HEK293 (cell line): ENCODE measurements at regions not wholly inside any gene's neighbourhood (a gene's known extent, or its start where the extent isn't known, plus 50 kb on each side); places are given as distances from the start of the nearest gene placed in this dataset.

Experiments used
- KLF16 ChIP-seq: fragments of 450-650 bp; formaldehyde crosslinking; IDR thresholded peaks from 2 replicates; pipeline ENCODE4 v1.5.1; 2017; ENCODE audit warnings: missing biosample characterization, missing genetic modification characterization
- ZFP69B ChIP-seq: fragments of 450-650 bp; formaldehyde crosslinking; IDR thresholded peaks from 2 replicates; pipeline ENCODE4 v1.5.1; 2016; ENCODE audit warnings: missing biosample characterization, missing genetic modification characterization
- ZNF184 ChIP-seq: fragments of 450-650 bp; IDR thresholded peaks from 2 replicates; pipeline ENCODE4 v1.5.1; 2018; ENCODE audit warnings: missing biosample characterization, mild to moderate bottlenecking, missing genetic modification characterization
- ZNF19 ChIP-seq: fragments of 450-650 bp; formaldehyde crosslinking; IDR thresholded peaks from 2 replicates; pipeline ENCODE4; 2016; ENCODE audit warnings: missing biosample characterization, missing genetic modification characterization, low read depth
- ZNF433 ChIP-seq: fragments of 450-650 bp; formaldehyde crosslinking; IDR thresholded peaks from 2 replicates; pipeline ENCODE4 v1.5.1; 2016; ENCODE audit warnings: missing biosample characterization, missing genetic modification characterization, low read depth
- ZNF473 ChIP-seq: fragments of 450-650 bp; formaldehyde crosslinking; IDR thresholded peaks from 2 replicates; pipeline ENCODE4 v1.5.1; 2017; ENCODE audit warnings: missing biosample characterization, missing genetic modification characterization
- ZNF555 ChIP-seq: fragments of 450-650 bp; formaldehyde crosslinking; conservative IDR thresholded peaks from 2 replicates; pipeline ENCODE4 v1.5.1; 2017; ENCODE audit warnings: missing biosample characterization, mild to moderate bottlenecking, missing genetic modification characterization, inconsistent platforms
- TF ChIP-seq, protein P1 (sequence below): fragments of 450-650 bp; formaldehyde crosslinking; IDR thresholded peaks from 2 replicates; pipeline ENCODE4 v1.5.1; 2016; ENCODE audit warnings: missing biosample characterization, missing genetic modification characterization
- TF ChIP-seq, protein P2 (sequence below): fragments of 450-650 bp; formaldehyde crosslinking; IDR thresholded peaks from 2 replicates; pipeline ENCODE4 v1.5.1; 2016; ENCODE audit warnings: missing biosample characterization, missing genetic modification characterization, low read depth
- TF ChIP-seq, protein P3 (sequence below): fragments of 450-650 bp; formaldehyde crosslinking; IDR thresholded peaks from 2 replicates; pipeline ENCODE4 v1.5.1; 2016; ENCODE audit warnings: missing biosample characterization, missing genetic modification characterization
- TF ChIP-seq, protein P4 (sequence below): fragments of 450-650 bp; formaldehyde crosslinking; IDR thresholded peaks from 2 replicates; pipeline ENCODE4 v1.5.1; 2016; ENCODE audit warnings: missing biosample characterization, missing genetic modification characterization
- TF ChIP-seq, protein P5 (sequence below): fragments of 450-650 bp; formaldehyde crosslinking; IDR thresholded peaks from 2 replicates; pipeline ENCODE4; 2016; ENCODE audit warnings: missing biosample characterization, missing genetic modification characterization
- TF ChIP-seq, protein P6 (sequence below): fragments of 450-650 bp; formaldehyde crosslinking; IDR thresholded peaks from 2 replicates; pipeline ENCODE4 v1.5.1; 2016; ENCODE audit warnings: missing biosample characterization, missing genetic modification characterization

DNA sequence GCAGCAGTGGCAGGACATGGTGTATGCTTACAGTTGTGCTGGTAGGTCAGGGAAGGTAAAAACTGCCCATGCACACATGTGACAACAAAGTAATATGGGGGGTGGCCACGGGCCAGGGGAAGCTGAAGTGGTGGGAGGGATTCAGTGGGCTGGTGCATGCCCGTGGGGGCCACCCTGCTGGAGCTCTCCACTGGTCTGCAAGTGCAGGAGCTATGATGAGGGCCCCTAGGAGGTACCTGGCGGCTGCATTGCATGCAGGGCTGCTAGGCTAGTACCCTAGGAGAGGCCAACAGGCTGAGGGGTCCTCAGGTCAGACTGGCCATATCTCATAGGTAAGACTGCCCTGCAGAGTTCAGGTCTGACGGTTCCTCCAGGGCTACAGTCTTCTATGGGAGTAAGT lies 265.9 kb downstream of the NUP35 start:
- TF ChIP-seq, protein P1, sequence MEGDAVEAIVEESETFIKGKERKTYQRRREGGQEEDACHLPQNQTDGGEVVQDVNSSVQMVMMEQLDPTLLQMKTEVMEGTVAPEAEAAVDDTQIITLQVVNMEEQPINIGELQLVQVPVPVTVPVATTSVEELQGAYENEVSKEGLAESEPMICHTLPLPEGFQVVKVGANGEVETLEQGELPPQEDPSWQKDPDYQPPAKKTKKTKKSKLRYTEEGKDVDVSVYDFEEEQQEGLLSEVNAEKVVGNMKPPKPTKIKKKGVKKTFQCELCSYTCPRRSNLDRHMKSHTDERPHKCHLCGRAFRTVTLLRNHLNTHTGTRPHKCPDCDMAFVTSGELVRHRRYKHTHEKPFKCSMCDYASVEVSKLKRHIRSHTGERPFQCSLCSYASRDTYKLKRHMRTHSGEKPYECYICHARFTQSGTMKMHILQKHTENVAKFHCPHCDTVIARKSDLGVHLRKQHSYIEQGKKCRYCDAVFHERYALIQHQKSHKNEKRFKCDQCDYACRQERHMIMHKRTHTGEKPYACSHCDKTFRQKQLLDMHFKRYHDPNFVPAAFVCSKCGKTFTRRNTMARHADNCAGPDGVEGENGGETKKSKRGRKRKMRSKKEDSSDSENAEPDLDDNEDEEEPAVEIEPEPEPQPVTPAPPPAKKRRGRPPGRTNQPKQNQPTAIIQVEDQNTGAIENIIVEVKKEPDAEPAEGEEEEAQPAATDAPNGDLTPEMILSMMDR, result no peak
- TF ChIP-seq, protein P2, sequence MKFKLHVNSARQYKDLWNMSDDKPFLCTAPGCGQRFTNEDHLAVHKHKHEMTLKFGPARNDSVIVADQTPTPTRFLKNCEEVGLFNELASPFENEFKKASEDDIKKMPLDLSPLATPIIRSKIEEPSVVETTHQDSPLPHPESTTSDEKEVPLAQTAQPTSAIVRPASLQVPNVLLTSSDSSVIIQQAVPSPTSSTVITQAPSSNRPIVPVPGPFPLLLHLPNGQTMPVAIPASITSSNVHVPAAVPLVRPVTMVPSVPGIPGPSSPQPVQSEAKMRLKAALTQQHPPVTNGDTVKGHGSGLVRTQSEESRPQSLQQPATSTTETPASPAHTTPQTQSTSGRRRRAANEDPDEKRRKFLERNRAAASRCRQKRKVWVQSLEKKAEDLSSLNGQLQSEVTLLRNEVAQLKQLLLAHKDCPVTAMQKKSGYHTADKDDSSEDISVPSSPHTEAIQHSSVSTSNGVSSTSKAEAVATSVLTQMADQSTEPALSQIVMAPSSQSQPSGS (tag by site-specific recombination), result no peak
- TF ChIP-seq ZNF433 (tag by site-specific recombination) (no peak), ZNF184 (no peak), ZNF19 (tag by site-specific recombination) (no peak), ZNF473 (tag by site-specific recombination) (no peak), ZNF555 (tag by site-specific recombination) (no peak), ZFP69B (tag by site-specific recombination) (no peak), KLF16 (tag by site-specific recombination) (no peak)
- TF ChIP-seq, protein P3, sequence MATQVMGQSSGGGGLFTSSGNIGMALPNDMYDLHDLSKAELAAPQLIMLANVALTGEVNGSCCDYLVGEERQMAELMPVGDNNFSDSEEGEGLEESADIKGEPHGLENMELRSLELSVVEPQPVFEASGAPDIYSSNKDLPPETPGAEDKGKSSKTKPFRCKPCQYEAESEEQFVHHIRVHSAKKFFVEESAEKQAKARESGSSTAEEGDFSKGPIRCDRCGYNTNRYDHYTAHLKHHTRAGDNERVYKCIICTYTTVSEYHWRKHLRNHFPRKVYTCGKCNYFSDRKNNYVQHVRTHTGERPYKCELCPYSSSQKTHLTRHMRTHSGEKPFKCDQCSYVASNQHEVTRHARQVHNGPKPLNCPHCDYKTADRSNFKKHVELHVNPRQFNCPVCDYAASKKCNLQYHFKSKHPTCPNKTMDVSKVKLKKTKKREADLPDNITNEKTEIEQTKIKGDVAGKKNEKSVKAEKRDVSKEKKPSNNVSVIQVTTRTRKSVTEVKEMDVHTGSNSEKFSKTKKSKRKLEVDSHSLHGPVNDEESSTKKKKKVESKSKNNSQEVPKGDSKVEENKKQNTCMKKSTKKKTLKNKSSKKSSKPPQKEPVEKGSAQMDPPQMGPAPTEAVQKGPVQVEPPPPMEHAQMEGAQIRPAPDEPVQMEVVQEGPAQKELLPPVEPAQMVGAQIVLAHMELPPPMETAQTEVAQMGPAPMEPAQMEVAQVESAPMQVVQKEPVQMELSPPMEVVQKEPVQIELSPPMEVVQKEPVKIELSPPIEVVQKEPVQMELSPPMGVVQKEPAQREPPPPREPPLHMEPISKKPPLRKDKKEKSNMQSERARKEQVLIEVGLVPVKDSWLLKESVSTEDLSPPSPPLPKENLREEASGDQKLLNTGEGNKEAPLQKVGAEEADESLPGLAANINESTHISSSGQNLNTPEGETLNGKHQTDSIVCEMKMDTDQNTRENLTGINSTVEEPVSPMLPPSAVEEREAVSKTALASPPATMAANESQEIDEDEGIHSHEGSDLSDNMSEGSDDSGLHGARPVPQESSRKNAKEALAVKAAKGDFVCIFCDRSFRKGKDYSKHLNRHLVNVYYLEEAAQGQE, result no peak
- TF ChIP-seq, protein P4, sequence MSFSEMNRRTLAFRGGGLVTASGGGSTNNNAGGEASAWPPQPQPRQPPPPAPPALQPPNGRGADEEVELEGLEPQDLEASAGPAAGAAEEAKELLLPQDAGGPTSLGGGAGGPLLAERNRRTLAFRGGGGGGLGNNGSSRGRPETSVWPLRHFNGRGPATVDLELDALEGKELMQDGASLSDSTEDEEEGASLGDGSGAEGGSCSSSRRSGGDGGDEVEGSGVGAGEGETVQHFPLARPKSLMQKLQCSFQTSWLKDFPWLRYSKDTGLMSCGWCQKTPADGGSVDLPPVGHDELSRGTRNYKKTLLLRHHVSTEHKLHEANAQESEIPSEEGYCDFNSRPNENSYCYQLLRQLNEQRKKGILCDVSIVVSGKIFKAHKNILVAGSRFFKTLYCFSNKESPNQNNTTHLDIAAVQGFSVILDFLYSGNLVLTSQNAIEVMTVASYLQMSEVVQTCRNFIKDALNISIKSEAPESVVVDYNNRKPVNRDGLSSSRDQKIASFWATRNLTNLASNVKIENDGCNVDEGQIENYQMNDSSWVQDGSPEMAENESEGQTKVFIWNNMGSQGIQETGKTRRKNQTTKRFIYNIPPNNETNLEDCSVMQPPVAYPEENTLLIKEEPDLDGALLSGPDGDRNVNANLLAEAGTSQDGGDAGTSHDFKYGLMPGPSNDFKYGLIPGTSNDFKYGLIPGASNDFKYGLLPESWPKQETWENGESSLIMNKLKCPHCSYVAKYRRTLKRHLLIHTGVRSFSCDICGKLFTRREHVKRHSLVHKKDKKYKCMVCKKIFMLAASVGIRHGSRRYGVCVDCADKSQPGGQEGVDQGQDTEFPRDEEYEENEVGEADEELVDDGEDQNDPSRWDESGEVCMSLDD (tag by site-specific recombination), result no peak
- TF ChIP-seq, protein P5, sequence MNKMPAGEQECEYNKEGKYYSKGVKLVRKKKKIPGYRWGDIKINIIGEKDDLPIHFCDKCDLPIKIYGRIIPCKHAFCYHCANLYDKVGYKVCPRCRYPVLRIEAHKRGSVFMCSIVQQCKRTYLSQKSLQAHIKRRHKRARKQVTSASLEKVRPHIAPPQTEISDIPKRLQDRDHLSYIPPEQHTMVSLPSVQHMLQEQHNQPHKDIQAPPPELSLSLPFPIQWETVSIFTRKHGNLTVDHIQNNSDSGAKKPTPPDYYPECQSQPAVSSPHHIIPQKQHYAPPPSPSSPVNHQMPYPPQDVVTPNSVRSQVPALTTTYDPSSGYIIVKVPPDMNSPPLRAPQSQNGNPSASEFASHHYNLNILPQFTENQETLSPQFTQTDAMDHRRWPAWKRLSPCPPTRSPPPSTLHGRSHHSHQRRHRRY (tag by site-specific recombination), result no peak
- TF ChIP-seq, protein P6, sequence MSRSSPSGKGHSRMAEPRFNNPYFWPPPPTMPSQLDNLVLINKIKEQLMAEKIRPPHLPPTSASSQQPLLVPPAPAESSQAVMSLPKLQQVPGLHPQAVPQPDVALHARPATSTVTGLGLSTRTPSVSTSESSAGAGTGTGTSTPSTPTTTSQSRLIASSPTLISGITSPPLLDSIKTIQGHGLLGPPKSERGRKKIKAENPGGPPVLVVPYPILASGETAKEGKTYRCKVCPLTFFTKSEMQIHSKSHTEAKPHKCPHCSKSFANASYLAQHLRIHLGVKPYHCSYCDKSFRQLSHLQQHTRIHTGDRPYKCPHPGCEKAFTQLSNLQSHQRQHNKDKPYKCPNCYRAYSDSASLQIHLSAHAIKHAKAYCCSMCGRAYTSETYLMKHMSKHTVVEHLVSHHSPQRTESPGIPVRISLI, result no peak
